ENCODE measurements at regions not wholly inside any gene's neighbourhood (a gene's known extent, or its start where the extent isn't known, plus 50 kb on each side); places are given as distances from the start of the nearest gene placed in this dataset.

DNA sequence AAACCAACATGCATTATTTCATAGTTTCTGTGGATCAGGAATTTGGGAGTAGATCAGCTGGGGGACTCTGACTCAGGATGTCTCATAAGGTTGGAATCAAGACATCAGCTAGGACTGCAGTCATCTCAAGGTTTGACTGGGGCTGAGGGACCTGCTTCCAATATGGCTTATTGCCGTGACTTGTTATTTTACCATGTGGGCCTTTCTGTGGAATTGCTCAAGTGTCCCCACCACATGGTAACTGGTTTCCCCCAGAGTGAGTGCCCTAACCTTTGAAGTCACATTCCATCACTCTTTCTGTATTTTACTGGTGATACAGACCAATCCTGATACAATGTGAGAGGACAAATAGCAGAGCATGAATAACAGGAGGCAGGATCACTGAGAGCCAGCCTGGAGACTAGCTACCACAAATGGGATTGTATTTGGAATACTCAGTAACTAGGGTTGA is 70.2 kb upstream of the ELL2 start:
- DNase-seq (ENCODE audit: low spot score): no peak
- TF ChIP-seq, protein P1, sequence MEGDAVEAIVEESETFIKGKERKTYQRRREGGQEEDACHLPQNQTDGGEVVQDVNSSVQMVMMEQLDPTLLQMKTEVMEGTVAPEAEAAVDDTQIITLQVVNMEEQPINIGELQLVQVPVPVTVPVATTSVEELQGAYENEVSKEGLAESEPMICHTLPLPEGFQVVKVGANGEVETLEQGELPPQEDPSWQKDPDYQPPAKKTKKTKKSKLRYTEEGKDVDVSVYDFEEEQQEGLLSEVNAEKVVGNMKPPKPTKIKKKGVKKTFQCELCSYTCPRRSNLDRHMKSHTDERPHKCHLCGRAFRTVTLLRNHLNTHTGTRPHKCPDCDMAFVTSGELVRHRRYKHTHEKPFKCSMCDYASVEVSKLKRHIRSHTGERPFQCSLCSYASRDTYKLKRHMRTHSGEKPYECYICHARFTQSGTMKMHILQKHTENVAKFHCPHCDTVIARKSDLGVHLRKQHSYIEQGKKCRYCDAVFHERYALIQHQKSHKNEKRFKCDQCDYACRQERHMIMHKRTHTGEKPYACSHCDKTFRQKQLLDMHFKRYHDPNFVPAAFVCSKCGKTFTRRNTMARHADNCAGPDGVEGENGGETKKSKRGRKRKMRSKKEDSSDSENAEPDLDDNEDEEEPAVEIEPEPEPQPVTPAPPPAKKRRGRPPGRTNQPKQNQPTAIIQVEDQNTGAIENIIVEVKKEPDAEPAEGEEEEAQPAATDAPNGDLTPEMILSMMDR (IDR thresholded peaks at IDR 0.05): no peak
- no peak for ATAC-seq (ENCODE audit: low FRiP score)

DNA sequence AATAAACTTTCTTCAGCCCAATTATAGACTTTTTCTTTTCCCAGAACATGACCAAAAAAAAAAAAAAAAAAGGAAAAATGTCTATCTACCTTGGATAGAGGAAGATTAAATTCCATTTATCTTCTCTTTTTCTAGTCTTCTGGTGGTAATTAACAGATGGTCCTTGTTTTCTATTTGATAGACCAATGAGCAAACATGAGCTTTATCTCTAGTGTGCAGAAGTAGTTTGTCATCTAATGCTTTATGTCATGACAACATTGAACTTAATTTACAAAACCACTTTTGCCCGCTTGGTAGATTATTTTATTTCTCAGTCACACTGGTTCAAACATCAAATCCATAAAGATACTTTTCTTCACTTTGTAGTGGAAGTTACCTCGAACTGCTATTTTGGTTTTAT is 69.5 kb upstream of the ELL2 start:
- ATAC-seq (ENCODE audit: low FRiP score) (no peak), DNase-seq (ENCODE audit: low spot score) (no peak)
- TF ChIP-seq, protein P1 (IDR thresholded peaks at IDR 0.05): no peak

DNA sequence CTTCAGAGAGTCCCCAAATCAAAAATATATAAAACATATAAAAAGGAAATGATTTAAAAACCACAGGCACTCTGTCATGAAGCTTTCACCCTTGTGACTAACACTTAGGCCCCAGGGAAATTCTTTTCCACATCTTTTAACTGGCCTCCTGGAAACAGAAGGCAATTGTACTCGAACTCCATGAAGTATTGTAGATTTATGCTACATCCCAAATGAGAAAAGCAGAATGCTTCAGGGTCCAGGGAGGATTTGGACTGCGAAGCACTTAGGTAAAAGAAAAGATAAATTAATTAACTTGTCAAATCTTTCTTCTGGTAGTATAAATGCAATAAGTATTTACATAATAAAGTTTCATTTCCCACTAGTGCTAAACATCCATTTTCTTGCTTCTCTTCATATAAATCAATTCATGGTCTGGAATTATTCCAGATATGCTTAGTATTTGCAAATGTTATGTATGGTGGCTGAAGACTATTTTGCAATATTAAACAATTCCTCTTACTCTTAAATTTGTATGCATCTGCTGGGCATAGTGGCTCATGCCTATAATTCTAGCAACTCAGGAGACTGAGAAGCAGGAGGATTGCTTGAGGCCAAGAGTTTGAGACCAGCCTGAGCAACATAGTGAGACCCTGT is 64.9 kb upstream of the ELL2 start:
- ATAC-seq (ENCODE audit: low FRiP score): no peak
- TF ChIP-seq, protein P1 (IDR thresholded peaks at IDR 0.05): no peak
- no peak for DNase-seq (ENCODE audit: low spot score)

DNA sequence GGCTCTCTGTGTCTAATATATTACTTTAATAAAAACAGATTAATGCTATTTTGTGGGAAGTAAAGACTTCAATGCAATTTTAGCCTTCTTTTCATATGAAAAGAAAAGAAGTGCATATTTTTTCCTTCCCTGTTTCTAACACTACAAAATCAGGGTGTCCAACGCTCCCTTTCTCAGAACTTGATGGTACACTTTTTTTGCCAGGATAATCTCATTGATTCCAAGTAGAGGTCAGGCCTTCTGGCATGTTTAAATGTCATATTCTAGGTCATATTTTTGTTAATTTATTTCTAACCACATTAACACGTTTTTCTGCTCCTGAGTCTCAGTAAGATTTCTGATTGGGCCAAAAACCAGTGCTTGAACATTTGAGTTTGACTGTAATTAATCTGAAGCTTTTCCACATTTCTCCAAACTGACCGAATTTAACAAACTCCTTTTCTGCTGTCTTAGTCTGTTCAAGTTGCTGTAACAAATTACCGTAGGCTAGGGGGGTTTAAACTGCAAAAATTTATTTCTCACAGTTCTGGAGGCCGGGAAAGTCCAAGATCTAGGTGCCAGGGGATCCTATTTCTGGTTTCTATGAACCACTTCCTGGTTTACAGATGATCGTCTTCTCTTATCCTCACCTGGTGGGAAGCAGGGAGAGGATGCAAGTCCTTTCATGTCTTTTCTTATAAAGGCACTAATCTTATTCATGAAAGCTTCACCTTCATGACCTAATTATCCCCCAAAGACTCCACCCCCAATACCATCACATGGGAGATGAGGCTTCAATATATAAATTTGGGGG is 63.2 kb upstream of the ELL2 start:
- no peak for ATAC-seq (ENCODE audit: low FRiP score)
- TF ChIP-seq, protein P1 (IDR thresholded peaks at IDR 0.05): no peak
- DNase-seq (ENCODE audit: low spot score): no peak

DNA sequence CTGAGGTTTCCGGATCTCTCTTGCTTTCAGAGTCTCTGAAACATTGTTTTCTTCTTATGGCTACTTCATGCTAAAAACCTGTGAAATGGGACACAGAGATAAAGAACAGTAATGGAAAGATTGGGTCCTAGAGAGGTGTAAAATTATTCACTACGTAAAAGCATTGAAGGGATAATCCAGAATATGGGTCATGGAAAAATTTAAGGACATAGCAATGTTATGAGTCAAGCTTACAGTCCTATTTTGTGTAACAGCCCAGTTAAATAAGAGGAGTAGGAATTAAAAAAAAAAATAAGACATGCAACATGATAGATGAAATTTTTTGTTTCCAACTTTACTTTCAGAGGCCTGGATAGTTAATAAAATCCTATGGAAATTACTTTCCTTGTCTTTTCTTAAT is 61.9 kb upstream of the ELL2 start:
- DNase-seq (ENCODE audit: low spot score): no peak
- ATAC-seq (ENCODE audit: low FRiP score): peak; percentile 74
- TF ChIP-seq, protein P1 (IDR thresholded peaks at IDR 0.05): no peak

DNA sequence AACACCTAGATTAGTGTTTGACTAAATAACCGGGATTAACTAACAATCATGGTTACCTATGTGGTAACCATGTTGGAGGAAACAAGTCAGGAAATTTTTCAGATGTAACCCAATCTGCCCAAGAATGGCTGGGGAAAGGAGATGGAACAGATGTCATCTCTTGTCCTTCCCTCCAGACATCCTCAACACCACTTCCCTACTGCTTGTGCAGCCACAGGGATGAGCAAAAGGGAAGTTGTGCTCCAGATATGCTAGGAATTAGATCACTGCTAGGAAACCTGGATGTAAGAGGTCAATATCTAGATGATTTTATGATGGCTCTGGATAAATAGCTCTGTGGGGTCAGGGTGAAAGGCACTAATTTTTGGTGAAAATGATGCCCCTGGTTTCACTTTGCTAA is 61.3 kb upstream of the ELL2 start:
- ATAC-seq (ENCODE audit: low FRiP score) (no peak), DNase-seq (ENCODE audit: low spot score) (no peak)
- TF ChIP-seq, protein P1 (IDR thresholded peaks at IDR 0.05): no peak

DNA sequence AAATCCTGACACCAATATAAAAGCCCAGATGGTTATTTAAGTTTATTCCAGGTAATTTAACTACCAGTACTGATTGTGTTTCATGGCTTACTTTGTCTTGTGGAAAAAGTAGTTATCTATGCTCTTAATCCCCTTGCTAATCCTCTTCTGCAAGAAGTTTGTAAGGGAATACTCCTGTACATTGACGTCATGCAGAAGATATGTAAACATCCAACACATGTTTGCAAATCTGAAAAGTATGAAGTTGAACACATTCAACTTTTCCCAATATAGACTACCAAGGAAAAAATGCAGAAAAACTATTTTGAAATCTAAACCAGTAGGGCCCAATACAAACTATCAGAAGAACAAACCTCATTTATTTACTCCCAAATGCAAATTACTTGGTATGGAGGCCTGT is 56.3 kb upstream of the ELL2 start:
- DNase-seq (ENCODE audit: low spot score) (no peak), ATAC-seq (ENCODE audit: low FRiP score) (no peak)
- TF ChIP-seq, protein P1 (IDR thresholded peaks at IDR 0.05): no peak
